Left lung (tissue), 4 donors: ENCODE measurements at regions not wholly inside any gene's neighbourhood (a gene's known extent, or its start where the extent isn't known, plus 50 kb on each side); places are given as distances from the start of the nearest gene placed in this dataset.
A peak's percentile ranks its signal among the peaks of the same experiment; 100 is the strongest.
"Not testable (repeated sequence)": the region's sequence is repeated elsewhere in the genome, so short reads cannot be mapped to it uniquely, and the experiment has no call there.

Experiments used
- ATAC-seq: fragments of 200-7000 bp; cut with Tn5 transposase; one replicate; pipeline ENCODE4 v1.9.1; 2020; ENCODE audit warnings: moderate library complexity
- DNase-seq, 4 donors: peaks; one replicate each; pipeline ENCODE4 v3.0.0-alpha.2; 2013 to 2020
- H3K27ac ChIP-seq, 2 donors: fragments of 200-600 bp; sonication (generic) in 1 of 2; one replicate each; pipeline versions ENCODE4 v1.5.0 to v1.8.0; 2020 to 2021
- H3K27me3 ChIP-seq, 2 donors: fragments of 200-600 bp; sonication (generic) in 1 of 2; one replicate each; pipeline versions ENCODE4 v1.5.0 to v1.8.0; 2020 to 2021
- H3K36me3 ChIP-seq, 2 donors: fragments of 200-600 bp; sonication (generic) in 1 of 2; one replicate each; pipeline versions ENCODE4 v1.5.0 to v1.8.0; 2020 to 2021
- H3K4me1 ChIP-seq, 2 donors: fragments of 200-600 bp; one replicate each; pipeline ENCODE4 v1.8.0; 2021
- H3K4me3 ChIP-seq, 2 donors: fragments of 200-600 bp; sonication (generic) in 1 of 2; one replicate each; pipeline versions ENCODE4 v1.5.0 to v1.8.0; 2020 to 2021; ENCODE audit warnings: mild to moderate bottlenecking in 1 of 2
- H3K9me3 ChIP-seq, 2 donors: fragments of 200-600 bp; sonication (generic) in 1 of 2; one replicate each; pipeline versions ENCODE4 v1.5.0 to v1.8.0; 2020 to 2021
- intact Hi-C, 2 donors: fragments of 100-400 bp; cut with DNase I; formaldehyde crosslinking; loops; one replicate each; pipeline versions ENCODE4 v1.11.2 to v1.14.2; 2022
- TF ChIP-seq, protein P1 (sequence below), 2 donors: fragments of 200-600 bp; sonication (generic) in 1 of 2; IDR thresholded peaks; one replicate each; pipeline versions ENCODE4 v1.5.0 to v1.8.0; 2021; ENCODE audit warnings: antibody characterized with exemption in 2 of 2
- donor health status: DM: no; HTN: yes; CAD: no.
- donor health status: DM: no; HTN: no; CAD: no.

DNA sequence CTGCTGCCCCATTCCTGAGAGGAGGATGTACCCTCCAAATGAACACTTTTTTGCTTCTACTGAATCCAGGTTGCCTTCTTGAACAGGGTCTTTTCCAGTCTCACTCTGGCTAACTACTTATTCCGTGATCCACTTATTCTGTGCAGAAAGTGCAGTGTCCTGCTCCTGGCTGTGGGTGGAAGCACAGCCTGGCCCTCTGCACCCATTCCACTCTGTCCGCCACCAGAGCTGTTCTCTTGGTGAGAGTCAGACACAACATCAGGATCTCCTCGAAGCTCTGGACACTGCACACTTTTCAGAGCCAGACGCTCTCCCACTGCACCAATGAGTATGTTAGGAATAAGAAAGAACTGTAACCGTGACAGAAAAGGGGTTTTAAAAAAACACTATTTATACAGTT, 174.2 kb downstream of the MCHR2 start:
- intact Hi-C loops, result no loop called here
- ATAC-seq (no peak), DNase-seq (no peak)
- Histone ChIP-seq H3K4me1 (no peaks in the 10 kb centered on the region), H3K4me3 (no peak overlapping the region), H3K9me3 (no peaks in the 10 kb centered on the region), H3K27ac (no peak overlapping the region), H3K36me3 (no peaks in the 10 kb centered on the region), H3K27me3 (peaks cover 0 to 25% of the 10 kb centered on the region in 2 donors)
- TF ChIP-seq, protein P1, sequence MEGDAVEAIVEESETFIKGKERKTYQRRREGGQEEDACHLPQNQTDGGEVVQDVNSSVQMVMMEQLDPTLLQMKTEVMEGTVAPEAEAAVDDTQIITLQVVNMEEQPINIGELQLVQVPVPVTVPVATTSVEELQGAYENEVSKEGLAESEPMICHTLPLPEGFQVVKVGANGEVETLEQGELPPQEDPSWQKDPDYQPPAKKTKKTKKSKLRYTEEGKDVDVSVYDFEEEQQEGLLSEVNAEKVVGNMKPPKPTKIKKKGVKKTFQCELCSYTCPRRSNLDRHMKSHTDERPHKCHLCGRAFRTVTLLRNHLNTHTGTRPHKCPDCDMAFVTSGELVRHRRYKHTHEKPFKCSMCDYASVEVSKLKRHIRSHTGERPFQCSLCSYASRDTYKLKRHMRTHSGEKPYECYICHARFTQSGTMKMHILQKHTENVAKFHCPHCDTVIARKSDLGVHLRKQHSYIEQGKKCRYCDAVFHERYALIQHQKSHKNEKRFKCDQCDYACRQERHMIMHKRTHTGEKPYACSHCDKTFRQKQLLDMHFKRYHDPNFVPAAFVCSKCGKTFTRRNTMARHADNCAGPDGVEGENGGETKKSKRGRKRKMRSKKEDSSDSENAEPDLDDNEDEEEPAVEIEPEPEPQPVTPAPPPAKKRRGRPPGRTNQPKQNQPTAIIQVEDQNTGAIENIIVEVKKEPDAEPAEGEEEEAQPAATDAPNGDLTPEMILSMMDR (IDR thresholded peaks at IDR 0.05), result no peak

DNA sequence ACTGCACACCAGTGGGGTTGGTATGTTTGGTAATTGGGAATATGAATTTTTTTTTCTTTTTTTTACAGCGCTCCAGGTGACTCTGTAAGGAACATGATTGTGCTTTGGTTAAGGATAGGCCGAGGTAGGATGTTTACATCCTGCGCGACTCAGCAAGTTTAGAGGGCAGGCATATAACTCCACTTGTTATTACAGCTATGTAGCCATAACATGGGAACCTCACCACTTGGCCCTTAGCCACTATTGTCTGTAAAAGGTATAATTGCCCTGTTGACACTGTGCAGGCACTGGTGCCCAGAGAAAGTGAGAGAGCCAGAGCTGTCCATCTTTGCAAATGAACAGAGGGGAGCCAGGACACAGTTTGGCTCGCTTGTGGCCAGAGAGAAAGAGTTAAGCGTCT, 172.9 kb downstream of the MCHR2 start:
- peaks cover 0 to 25% of the 10 kb centered on the region in 2 donors for H3K27me3 ChIP-seq
- TF ChIP-seq, protein P1 (IDR thresholded peaks at IDR 0.05), result no peak
- no peaks in the 10 kb centered on the region for H3K4me1 ChIP-seq
- H3K9me3 ChIP-seq, result no peaks in the 10 kb centered on the region
- intact Hi-C loops, result no loop called here
- H3K36me3 ChIP-seq, result no peaks in the 10 kb centered on the region
- ATAC-seq (no peak), DNase-seq (no peak)
- no peak overlapping the region for H3K4me3 ChIP-seq
- H3K27ac ChIP-seq, result no peak overlapping the region

DNA sequence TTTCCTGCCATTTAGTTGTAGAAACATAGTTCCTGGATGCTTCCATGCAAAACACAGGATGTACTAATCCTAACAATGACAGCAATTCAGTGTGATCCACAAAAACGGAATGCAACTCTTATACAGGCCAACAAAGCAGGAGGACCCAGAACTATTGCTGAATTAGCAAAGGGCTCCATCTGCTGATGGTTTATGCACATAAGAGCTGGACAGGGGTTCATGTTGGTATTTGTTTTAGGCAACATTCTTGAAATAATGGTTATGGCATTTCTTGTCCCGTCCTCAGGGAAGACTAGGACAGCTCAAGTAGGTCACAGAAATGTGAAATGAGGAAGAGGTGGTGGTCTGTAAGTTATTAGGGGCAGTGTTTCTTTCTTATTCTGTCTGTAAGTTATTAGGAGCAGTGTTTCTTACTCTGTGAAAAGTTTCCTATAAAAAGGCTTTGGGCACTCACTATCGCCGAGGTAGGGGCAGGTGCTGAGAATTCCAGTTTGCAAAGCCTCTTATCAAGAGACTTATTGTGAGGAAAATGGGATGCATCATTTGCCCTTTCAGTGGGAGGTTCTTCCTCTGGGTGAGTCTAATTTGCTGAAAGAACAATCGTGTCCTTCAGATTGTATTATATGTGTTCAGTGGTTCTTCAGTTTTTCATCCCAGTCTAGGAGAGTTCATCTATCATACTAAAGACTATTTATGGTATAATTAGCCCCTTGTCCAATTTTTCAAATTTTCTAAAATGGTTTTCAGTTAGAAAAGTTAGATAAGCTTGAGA, 171.1 kb downstream of the MCHR2 start:
- intact Hi-C loops, result no loop called here
- Histone ChIP-seq H3K4me3 (peak overlapping the region in 1 of 2 donors; percentile 12), H3K27me3 (peaks cover 0 to 25% of the 10 kb centered on the region in 2 donors), H3K4me1 (no peaks in the 10 kb centered on the region), H3K27ac (no peak overlapping the region), H3K9me3 (no peaks in the 10 kb centered on the region), H3K36me3 (no peaks in the 10 kb centered on the region)
- TF ChIP-seq, protein P1 (IDR thresholded peaks at IDR 0.05), result peak in 1 of 2 donors; percentile 20
- ATAC-seq (peak; percentile 98), DNase-seq (peak in 2 of 4 donors; percentile 10 to 37)

DNA sequence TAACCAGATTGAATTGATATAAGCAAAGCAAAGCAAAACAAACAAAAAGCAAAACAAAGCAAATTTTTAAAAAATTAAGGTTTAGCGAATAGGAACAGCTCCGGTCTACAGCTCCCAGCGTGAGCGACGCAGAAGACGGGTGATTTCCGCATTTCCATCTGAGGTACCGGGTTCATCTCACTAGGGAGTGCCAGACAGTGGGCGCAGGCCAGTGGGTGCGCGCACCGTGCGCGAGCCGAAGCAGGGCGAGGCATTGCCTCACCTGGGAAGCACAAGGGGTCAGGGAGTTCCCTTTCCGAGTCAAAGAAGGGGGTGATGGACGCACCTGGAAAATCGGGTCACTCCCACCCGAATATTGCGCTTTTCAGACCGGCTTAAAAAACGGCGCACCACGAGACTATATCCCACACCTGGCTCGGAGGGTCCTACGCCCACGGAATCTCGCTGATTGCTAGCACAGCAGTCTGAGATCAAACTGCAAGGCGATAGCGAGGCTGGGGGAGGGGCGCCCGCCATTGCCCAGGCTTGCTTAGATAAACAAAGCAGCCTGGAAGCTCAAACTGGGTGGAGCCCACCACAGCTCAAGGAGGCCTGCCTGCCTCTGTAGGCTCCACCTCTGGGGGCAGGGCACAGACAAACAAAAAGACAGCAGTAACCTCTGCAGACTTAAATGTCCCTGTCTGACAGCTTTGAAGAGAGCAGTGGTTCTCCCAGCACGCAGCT, 170.3 kb downstream of the MCHR2 start:
- intact Hi-C loops, H3K4me1 ChIP-seq, DNase-seq, H3K36me3 ChIP-seq, H3K9me3 ChIP-seq, H3K27ac ChIP-seq: not testable (repeated sequence)
- H3K4me3 ChIP-seq, result peak overlapping the region in 1 of 2 donors; percentile 12
- peak; percentile 66 for ATAC-seq
- H3K27me3 ChIP-seq, result peaks cover 0 to 25% of the 10 kb centered on the region in 2 donors

DNA sequence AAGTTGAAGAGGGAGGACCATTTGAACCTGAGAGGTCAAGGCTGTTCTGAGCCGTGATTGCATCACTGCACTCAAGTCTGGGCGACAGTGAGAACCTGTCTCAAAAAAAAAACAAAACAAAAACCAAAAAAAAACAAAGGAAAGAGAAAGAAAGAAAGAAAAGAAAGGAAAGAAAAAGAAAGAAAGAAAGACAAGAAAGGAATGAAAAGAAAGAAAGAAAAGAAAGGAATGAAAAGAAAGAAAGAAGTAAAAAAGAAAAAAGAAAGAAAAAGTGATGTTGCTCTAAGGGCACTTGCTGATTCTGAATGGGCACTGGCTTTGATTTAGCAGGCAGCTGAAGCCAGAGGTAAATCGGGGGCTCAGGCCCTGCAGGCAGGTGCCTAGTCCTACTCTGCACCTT, 161.0 kb downstream of the MCHR2 start:
- no peak overlapping the region for H3K27ac ChIP-seq
- intact Hi-C loops, result no loop called here
- TF ChIP-seq, protein P1 (IDR thresholded peaks at IDR 0.05), result no peak

More for the DNA sequence above, 161.0 kb downstream of the MCHR2 start:
- H3K27me3 ChIP-seq, result no peaks in the 10 kb centered on the region
- no peaks in the 10 kb centered on the region for H3K4me1 ChIP-seq
- H3K36me3 ChIP-seq, result no peaks in the 10 kb centered on the region
- H3K4me3 ChIP-seq, result no peak overlapping the region
- no peaks in the 10 kb centered on the region for H3K9me3 ChIP-seq
- no peak for DNase-seq
- no peak for ATAC-seq
